ENCODE measurements at regions not wholly inside any gene's neighbourhood (a gene's known extent, or its start where the extent isn't known, plus 50 kb on each side); places are given as distances from the start of the nearest gene placed in this dataset.

DNA sequence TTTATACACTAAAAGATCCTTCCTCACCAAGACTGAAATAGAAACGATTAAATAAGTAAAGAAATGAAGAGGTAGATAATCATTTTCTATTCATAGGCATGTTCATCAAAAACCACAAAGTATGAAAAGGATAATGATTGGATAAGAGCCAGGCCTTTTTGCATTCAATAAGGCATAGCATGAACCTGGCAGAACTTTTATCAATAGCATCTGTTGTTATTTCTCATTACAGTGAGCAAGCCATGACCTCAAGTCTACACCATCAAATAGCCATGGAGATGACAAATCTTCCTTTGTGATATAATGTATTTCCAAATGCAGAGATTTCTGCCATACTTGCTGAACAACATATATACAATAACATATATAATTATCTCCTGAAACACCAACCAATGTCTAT is 206.0 kb upstream of the SLC7A11 start:
- TF ChIP-seq, protein P1, sequence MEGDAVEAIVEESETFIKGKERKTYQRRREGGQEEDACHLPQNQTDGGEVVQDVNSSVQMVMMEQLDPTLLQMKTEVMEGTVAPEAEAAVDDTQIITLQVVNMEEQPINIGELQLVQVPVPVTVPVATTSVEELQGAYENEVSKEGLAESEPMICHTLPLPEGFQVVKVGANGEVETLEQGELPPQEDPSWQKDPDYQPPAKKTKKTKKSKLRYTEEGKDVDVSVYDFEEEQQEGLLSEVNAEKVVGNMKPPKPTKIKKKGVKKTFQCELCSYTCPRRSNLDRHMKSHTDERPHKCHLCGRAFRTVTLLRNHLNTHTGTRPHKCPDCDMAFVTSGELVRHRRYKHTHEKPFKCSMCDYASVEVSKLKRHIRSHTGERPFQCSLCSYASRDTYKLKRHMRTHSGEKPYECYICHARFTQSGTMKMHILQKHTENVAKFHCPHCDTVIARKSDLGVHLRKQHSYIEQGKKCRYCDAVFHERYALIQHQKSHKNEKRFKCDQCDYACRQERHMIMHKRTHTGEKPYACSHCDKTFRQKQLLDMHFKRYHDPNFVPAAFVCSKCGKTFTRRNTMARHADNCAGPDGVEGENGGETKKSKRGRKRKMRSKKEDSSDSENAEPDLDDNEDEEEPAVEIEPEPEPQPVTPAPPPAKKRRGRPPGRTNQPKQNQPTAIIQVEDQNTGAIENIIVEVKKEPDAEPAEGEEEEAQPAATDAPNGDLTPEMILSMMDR (IDR thresholded peaks at IDR 0.05), result no peak
- H3K4me3 Mint-ChIP-seq (ENCODE audit: unreplicated experiment), result no peak overlapping the region
- no peaks in the 10 kb centered on the region for H3K36me3 Mint-ChIP-seq (ENCODE audit: unreplicated experiment)
- H3K9me3 Mint-ChIP-seq (ENCODE audit: unreplicated experiment), result peaks cover 7% of the 10 kb centered on the region
- DNase-seq (ENCODE audit: extremely low spot score, unreplicated experiment), result no peak
- H3K27me3 Mint-ChIP-seq (ENCODE audit: unreplicated experiment), result no peaks in the 10 kb centered on the region
- H3K4me1 Mint-ChIP-seq (ENCODE audit: unreplicated experiment), result peaks cover 7% of the 10 kb centered on the region
- H3K27ac Mint-ChIP-seq (ENCODE audit: unreplicated experiment), result no peak overlapping the region

DNA sequence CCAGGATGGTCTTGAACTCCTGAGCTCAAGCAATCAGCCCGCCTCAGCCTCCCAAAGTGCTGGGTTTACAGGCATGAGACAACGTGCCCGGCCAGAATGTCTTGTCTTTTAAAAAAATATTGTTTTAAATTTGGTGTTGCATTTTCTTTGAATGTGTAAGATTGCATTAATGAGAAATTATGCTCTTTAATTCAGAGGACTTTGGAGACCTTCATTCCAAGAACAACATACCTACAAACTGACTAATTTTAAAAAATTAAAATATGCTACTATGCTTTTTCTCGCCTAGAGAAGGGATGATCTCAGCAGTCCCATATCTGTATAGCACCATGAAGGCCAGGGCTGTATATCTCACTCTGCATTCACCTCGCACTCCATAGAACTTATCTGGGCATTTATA is 204.3 kb upstream of the SLC7A11 start:
- peaks cover 15% of the 10 kb centered on the region for H3K9me3 Mint-ChIP-seq (ENCODE audit: unreplicated experiment)
- H3K27me3 Mint-ChIP-seq (ENCODE audit: unreplicated experiment), result no peaks in the 10 kb centered on the region
- no peak for DNase-seq (ENCODE audit: extremely low spot score, unreplicated experiment)
- H3K27ac Mint-ChIP-seq (ENCODE audit: unreplicated experiment), result no peak overlapping the region
- H3K36me3 Mint-ChIP-seq (ENCODE audit: unreplicated experiment), result no peaks in the 10 kb centered on the region
- peaks cover 7% of the 10 kb centered on the region for H3K4me1 Mint-ChIP-seq (ENCODE audit: unreplicated experiment)
- H3K4me3 Mint-ChIP-seq (ENCODE audit: unreplicated experiment), result no peak overlapping the region
- TF ChIP-seq, protein P1 (IDR thresholded peaks at IDR 0.05), result no peak

DNA sequence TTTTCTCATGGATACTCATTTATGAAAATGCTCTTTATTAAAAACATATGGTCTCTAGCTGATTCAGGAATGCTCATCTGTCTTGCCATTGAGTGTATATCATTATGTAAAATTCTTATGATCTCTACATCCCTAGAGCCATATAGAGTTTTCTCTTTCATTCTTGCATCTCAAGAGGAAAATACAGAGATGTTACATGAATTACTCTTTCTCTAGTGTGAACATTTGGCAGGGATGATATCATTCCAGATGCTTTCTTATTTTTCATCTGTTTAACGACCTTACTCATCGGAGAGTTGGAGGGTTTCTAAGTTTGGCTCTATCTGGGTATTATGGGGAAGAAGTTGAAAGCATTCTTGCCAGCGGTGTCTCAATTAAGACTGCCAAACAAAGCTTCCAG is 202.9 kb upstream of the SLC7A11 start:
- no peak for DNase-seq (ENCODE audit: extremely low spot score, unreplicated experiment)
- H3K27ac Mint-ChIP-seq (ENCODE audit: unreplicated experiment), result no peak overlapping the region

DNA sequence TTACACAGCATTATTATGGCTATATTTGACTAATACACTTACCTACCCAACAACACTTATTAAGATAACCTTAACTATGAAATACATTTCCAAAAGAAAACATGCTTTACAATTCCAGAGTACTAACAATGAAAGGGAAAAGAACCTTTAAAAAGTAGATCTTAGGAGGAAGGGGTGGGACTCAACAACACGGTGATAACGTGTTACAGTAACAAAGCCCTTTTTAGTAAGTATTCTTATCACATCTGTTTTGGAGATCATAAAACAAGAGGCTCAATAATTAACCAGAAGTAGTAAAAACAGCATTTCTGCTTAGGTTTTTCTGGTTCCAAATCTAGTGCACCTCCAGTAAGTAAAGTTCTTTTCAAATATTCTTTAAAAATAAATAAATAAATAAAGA is 202.1 kb upstream of the SLC7A11 start:
- no peak for DNase-seq (ENCODE audit: extremely low spot score, unreplicated experiment)
- Mint-ChIP-seq H3K27me3 (ENCODE audit: unreplicated experiment) (no peaks in the 10 kb centered on the region), H3K4me1 (ENCODE audit: unreplicated experiment) (peaks cover 13% of the 10 kb centered on the region), H3K4me3 (ENCODE audit: unreplicated experiment) (no peak overlapping the region), H3K27ac (ENCODE audit: unreplicated experiment) (no peak overlapping the region), H3K9me3 (ENCODE audit: unreplicated experiment) (peaks cover 16% of the 10 kb centered on the region), H3K36me3 (ENCODE audit: unreplicated experiment) (no peaks in the 10 kb centered on the region)
- TF ChIP-seq, protein P1 (IDR thresholded peaks at IDR 0.05), result no peak

More for the DNA sequence above, 202.9 kb upstream of the SLC7A11 start:
- peaks cover 7% of the 10 kb centered on the region for H3K4me1 Mint-ChIP-seq (ENCODE audit: unreplicated experiment)
- no peaks in the 10 kb centered on the region for H3K36me3 Mint-ChIP-seq (ENCODE audit: unreplicated experiment)
- no peak overlapping the region for H3K4me3 Mint-ChIP-seq (ENCODE audit: unreplicated experiment)
- H3K27me3 Mint-ChIP-seq (ENCODE audit: unreplicated experiment), result no peaks in the 10 kb centered on the region
- TF ChIP-seq, protein P1 (IDR thresholded peaks at IDR 0.05), result no peak
- peaks cover 16% of the 10 kb centered on the region for H3K9me3 Mint-ChIP-seq (ENCODE audit: unreplicated experiment)

DNA sequence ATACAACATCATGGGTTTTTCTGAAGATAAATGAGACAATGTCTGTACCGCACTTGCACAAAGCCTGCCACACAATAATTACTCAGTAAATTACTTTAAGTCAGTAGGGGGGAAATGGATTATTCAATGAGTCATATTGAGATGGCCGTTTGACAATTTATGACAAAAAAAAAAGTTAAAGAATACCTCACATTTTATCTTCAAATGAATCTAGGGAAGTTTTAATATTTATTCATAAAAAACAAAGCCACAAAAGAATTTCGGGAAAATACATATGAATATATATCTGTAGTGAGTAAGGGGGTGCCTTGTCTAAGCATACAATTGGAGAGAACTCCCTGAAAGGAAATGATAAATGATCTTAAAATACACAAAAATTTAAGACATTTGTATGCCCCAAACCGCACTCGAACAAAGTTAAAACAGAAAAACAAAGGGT is 197.0 kb upstream of the SLC7A11 start:
- DNase-seq (ENCODE audit: extremely low spot score, unreplicated experiment), result no peak
- H3K9me3 Mint-ChIP-seq (ENCODE audit: unreplicated experiment), result peaks cover 29% of the 10 kb centered on the region
- TF ChIP-seq, protein P1 (IDR thresholded peaks at IDR 0.05), result no peak

More for the DNA sequence above, 197.0 kb upstream of the SLC7A11 start:
- Mint-ChIP-seq H3K27me3 (ENCODE audit: unreplicated experiment) (no peaks in the 10 kb centered on the region), H3K27ac (ENCODE audit: unreplicated experiment) (peak overlapping the region; percentile 49), H3K4me3 (ENCODE audit: unreplicated experiment) (no peak overlapping the region), H3K36me3 (ENCODE audit: unreplicated experiment) (peaks cover 5% of the 10 kb centered on the region), H3K4me1 (ENCODE audit: unreplicated experiment) (peaks cover 13% of the 10 kb centered on the region)
